K562 (cell line): ENCODE measurements at regions not wholly inside any gene's neighbourhood (a gene's known extent, or its start where the extent isn't known, plus 50 kb on each side); places are given as distances from the start of the nearest gene placed in this dataset.

Source experiments
- CLOCK ChIP-seq: fragments of 250-450 bp; sonication (Bioruptor Pico); IDR thresholded peaks from 2 replicates; pipeline ENCODE4 v1.4.0; 2020; ENCODE audit warnings: mild to moderate bottlenecking, moderate library complexity, borderline replicate concordance
- RERE ChIP-seq: sonication (generic); formaldehyde crosslinking; IDR thresholded peaks from 2 replicates; pipeline ENCODE4 v1.8.0; 2023; ENCODE audit warnings: missing genetic modification reagents, mild to moderate bottlenecking, borderline replicate concordance
- ZBTB9 ChIP-seq: fragments of 450-650 bp; formaldehyde crosslinking; IDR thresholded peaks from 2 replicates; pipeline ENCODE4 v1.4.0; 2020; ENCODE audit warnings: mild to moderate bottlenecking, moderate library complexity
- ZNF280B ChIP-seq: fragments of 250-450 bp; sonication (Bioruptor Pico); IDR thresholded peaks from 2 replicates; pipeline ENCODE4 v1.5.1; 2021; ENCODE audit warnings: mild to moderate bottlenecking

- TF ChIP-seq ZBTB9 (CRISPR knock-in tag) (no peak), RERE (CRISPR knock-in tag) (no peak), CLOCK (CRISPR knock-in tag) (no peak), ZNF280B (CRISPR knock-in tag) (no peak)
Measured at GRCh38 chr5:29614206-29614605, 1579.3 kb upstream of the CDH6 start (continued).
